DMS 273 (cell line): ENCODE measurements at regions not wholly inside any gene's neighbourhood (a gene's known extent, or its start where the extent isn't known, plus 50 kb on each side); places are given as distances from the start of the nearest gene placed in this dataset.

Experiments
- DNase-seq: peaks from one replicate; lab custom pipeline; 2025; ENCODE audit not compliant: unreplicated experiment; lab: John Stamatoyannopoulos, UW

GRCh38 chr17:14019186-14019956 lies 49.9 kb upstream of the COX10 start:
- no peak for DNase-seq
